KMS-11 (cell line): ENCODE measurements at regions not wholly inside any gene's neighbourhood (a gene's known extent, or its start where the extent isn't known, plus 50 kb on each side); places are given as distances from the start of the nearest gene placed in this dataset.

Experiments used
- H2AFZ ChIP-seq: fragments of 200-600 bp; sonication (generic); 2 replicates; pipeline ENCODE4 v1.6.1; 2016; ENCODE audit warnings: antibody characterized with exemption, mixed run types, low read depth
- H3K27ac ChIP-seq: fragments of 200-600 bp; sonication (generic); 2 replicates; pipeline ENCODE4 v1.6.1; 2016; ENCODE audit warnings: mild to moderate bottlenecking, mixed run types
- H3K27me3 ChIP-seq: fragments of 200-600 bp; sonication (generic); 2 replicates; pipeline ENCODE4 v1.6.1; 2017; ENCODE audit warnings: mild to moderate bottlenecking, low read depth, mixed run types, moderate library complexity; ENCODE audit not compliant: insufficient read depth
- H3K36me3 ChIP-seq: fragments of 200-600 bp; sonication (generic); 2 replicates; pipeline ENCODE4 v1.6.1; 2017; ENCODE audit warnings: mild to moderate bottlenecking, mixed run types; ENCODE audit not compliant: insufficient read depth
- H3K4me1 ChIP-seq: fragments of 200-600 bp; sonication (generic); 2 replicates; pipeline ENCODE4 v1.6.1; 2016; ENCODE audit warnings: mild to moderate bottlenecking, low read depth, mixed run types; ENCODE audit not compliant: poor library complexity, severe bottlenecking
- H3K4me2 ChIP-seq: fragments of 200-600 bp; sonication (generic); 2 replicates; pipeline ENCODE4 v1.7.0; 2016; ENCODE audit warnings: mild to moderate bottlenecking, mixed run types
- H3K4me3 ChIP-seq: fragments of 200-600 bp; sonication (generic); IDR thresholded peaks from 2 replicates; pipeline ENCODE4 v1.6.1; 2017; ENCODE audit warnings: low read depth, low read length, mixed read lengths; ENCODE audit not compliant: insufficient read depth
- H3K79me2 ChIP-seq: fragments of 200-600 bp; sonication (generic); 2 replicates; pipeline ENCODE4 v1.6.1; 2016; ENCODE audit warnings: low read depth, mixed run types; ENCODE audit not compliant: insufficient read depth
- H3K9ac ChIP-seq: fragments of 200-600 bp; sonication (generic); 2 replicates; pipeline ENCODE4 v1.6.1; 2016; ENCODE audit warnings: mild to moderate bottlenecking, mixed run types
- H4K20me1 ChIP-seq: fragments of 200-600 bp; sonication (generic); 2 replicates; pipeline ENCODE4 v1.6.1; 2016; ENCODE audit warnings: mild to moderate bottlenecking, mixed run types; ENCODE audit not compliant: insufficient read depth
- CTCF ChIP-seq: fragments of 200-600 bp; sonication (generic); conservative IDR thresholded peaks from 2 replicates; pipeline ENCODE4 v1.6.1; 2017; ENCODE audit warnings: low read depth, mild to moderate bottlenecking, antibody characterized with exemption, low read length, moderate library complexity, mixed read lengths

GRCh38 chr1:5623399-5623798, 368.8 kb downstream of the NPHP4 start:
- H3K4me2 ChIP-seq: no peak overlapping the region

GRCh38 chr1:5622412-5622811, 369.8 kb downstream of the NPHP4 start:
- no peak overlapping the region for H3K27ac ChIP-seq
- H3K4me3 ChIP-seq: no peak overlapping the region
- no peaks in the 10 kb centered on the region for H3K4me1 ChIP-seq
- H3K9ac ChIP-seq: no peak overlapping the region
- H4K20me1 ChIP-seq: no peaks in the 10 kb centered on the region
- no peak for TF ChIP-seq CTCF
- H3K36me3 ChIP-seq: no peaks in the 10 kb centered on the region
- H3K79me2 ChIP-seq: no peaks in the 10 kb centered on the region
- H3K4me2 ChIP-seq: no peak overlapping the region
- H3K27me3 ChIP-seq: peaks cover 36% of the 10 kb centered on the region; the same call in 1 of the 2 replicates
- H2AFZ ChIP-seq: no peak overlapping the region

More at GRCh38 chr1:5623399-5623798, 368.8 kb downstream of the NPHP4 start:
- Histone ChIP-seq H4K20me1 (no peaks in the 10 kb centered on the region), H3K27ac (no peak overlapping the region), H3K36me3 (no peaks in the 10 kb centered on the region), H3K4me1 (no peaks in the 10 kb centered on the region), H3K79me2 (no peaks in the 10 kb centered on the region), H2AFZ (no peak overlapping the region), H3K4me3 (no peak overlapping the region), H3K27me3 (peaks cover 42% of the 10 kb centered on the region; the same call in 1 of the 2 replicates), H3K9ac (no peak overlapping the region)
- no peak for TF ChIP-seq CTCF

DNA sequence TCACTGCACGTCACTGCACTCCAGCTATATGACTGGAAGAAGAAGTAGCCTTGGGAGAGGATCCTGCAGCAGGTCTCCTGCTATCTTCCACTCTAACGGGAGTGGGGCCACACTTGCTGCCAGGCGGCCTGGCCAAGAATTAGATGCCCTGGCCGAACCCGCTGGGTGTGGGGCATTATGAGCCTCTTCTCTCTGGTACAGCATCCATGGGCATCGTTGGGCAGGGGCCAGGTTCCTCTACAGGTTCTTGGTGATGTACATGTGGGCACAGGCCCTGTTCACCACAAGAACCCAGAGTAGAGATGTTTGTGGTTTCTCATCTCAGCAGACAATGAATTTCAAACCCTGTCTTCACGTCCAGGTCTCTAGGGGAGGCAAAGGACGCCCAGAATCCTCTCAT, 370.5 kb downstream of the NPHP4 start:
- H3K4me3 ChIP-seq: no peak overlapping the region
- H4K20me1 ChIP-seq: no peaks in the 10 kb centered on the region
- no peaks in the 10 kb centered on the region for H3K79me2 ChIP-seq
- no peak overlapping the region for H3K27ac ChIP-seq
- no peak overlapping the region for H3K9ac ChIP-seq
- H3K4me1 ChIP-seq: no peaks in the 10 kb centered on the region
- H3K4me2 ChIP-seq: no peak overlapping the region
- H3K27me3 ChIP-seq: peaks cover 35% of the 10 kb centered on the region; the same call in 1 of the 2 replicates
- no peaks in the 10 kb centered on the region for H3K36me3 ChIP-seq
- no peak for TF ChIP-seq CTCF
- no peak overlapping the region for H2AFZ ChIP-seq

DNA sequence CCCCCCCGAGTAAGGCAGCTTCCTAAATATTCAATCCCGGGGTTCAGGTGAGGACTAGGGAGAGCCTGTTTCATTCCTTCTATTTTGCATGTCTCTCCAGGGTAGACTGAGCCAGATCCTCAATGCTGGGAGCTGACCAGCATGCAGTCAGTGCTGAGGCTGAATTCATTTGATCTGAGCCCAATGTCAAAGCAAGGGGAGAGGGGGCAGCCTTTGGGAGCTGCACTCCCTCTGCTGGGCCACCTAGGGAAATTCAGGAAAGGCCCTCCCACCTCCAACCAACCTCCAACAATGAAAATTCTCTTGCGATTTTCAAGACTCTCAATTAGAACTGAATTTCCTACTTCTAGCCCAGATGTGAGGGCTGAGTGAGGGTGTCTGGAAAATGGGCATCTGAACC, 371.2 kb downstream of the NPHP4 start:
- Histone ChIP-seq H3K9ac (no peak overlapping the region), H3K27ac (no peak overlapping the region), H3K27me3 (peaks cover 38% of the 10 kb centered on the region; the same call in 1 of the 2 replicates), H3K4me1 (no peaks in the 10 kb centered on the region), H3K79me2 (no peaks in the 10 kb centered on the region), H3K36me3 (no peaks in the 10 kb centered on the region), H2AFZ (no peak overlapping the region), H4K20me1 (no peaks in the 10 kb centered on the region), H3K4me3 (no peak overlapping the region), H3K4me2 (no peak overlapping the region)
- no peak for TF ChIP-seq CTCF
